GM21723 (cell line): ENCODE measurements at regions not wholly inside any gene's neighbourhood (a gene's known extent, or its start where the extent isn't known, plus 50 kb on each side); places are given as distances from the start of the nearest gene placed in this dataset.

Source experiments
- ATAC-seq: cut with Tn5 transposase; IDR thresholded peaks from one replicate; pipeline ENCODE4 v1.9.1; 2021; ENCODE audit warnings: mild to moderate bottlenecking, moderate library complexity; ENCODE audit not compliant: unreplicated experiment

GRCh38 chr1:218964471-218965185, 209.1 kb upstream of the LYPLAL1 start:
- no peak for ATAC-seq

GRCh38 chr1:218965821-218966220, 207.9 kb upstream of the LYPLAL1 start:
- ATAC-seq = no peak

- no peak for ATAC-seq
Observed at GRCh38 chr1:218967254-218967653, 206.4 kb upstream of the LYPLAL1 start.

- no peak for ATAC-seq
Observed at GRCh38 chr1:218967836-218968235, 205.8 kb upstream of the LYPLAL1 start.

GRCh38 chr1:218969006-218969405, 204.7 kb upstream of the LYPLAL1 start:
- no peak for ATAC-seq

- no peak for ATAC-seq
Observed at GRCh38 chr1:218970397-218970990, 203.2 kb upstream of the LYPLAL1 start.

GRCh38 chr1:218971156-218971555, 202.5 kb upstream of the LYPLAL1 start:
- no peak for ATAC-seq

- ATAC-seq = no peak
Observed at GRCh38 chr1:218980881-218981280, 192.8 kb upstream of the LYPLAL1 start.

- no peak for ATAC-seq
Observed at GRCh38 chr1:218982482-218982881, 191.2 kb upstream of the LYPLAL1 start.

GRCh38 chr1:218983433-218983832, 190.2 kb upstream of the LYPLAL1 start:
- ATAC-seq = no peak

- ATAC-seq = no peak
Observed at GRCh38 chr1:218983848-218984247, 189.8 kb upstream of the LYPLAL1 start.

GRCh38 chr1:218985424-218985984, 188.2 kb upstream of the LYPLAL1 start:
- ATAC-seq = no peak

GRCh38 chr1:218986816-218987215, 186.9 kb upstream of the LYPLAL1 start:
- ATAC-seq = no peak

- no peak for ATAC-seq
Observed at GRCh38 chr1:218990019-218990418, 183.7 kb upstream of the LYPLAL1 start.

GRCh38 chr1:218991089-218991488, 182.6 kb upstream of the LYPLAL1 start:
- ATAC-seq = no peak

- ATAC-seq = no peak
Observed at GRCh38 chr1:218994615-218995014, 179.1 kb upstream of the LYPLAL1 start.

- ATAC-seq = no peak
Observed at GRCh38 chr1:218995091-218995665, 178.5 kb upstream of the LYPLAL1 start.

- ATAC-seq = no peak
Observed at GRCh38 chr1:218996362-218996761, 177.3 kb upstream of the LYPLAL1 start.

- ATAC-seq = no peak
Observed at GRCh38 chr1:219000005-219000404, 173.7 kb upstream of the LYPLAL1 start.

- no peak for ATAC-seq
Observed at GRCh38 chr1:219000631-219001030, 173.0 kb upstream of the LYPLAL1 start.

GRCh38 chr1:219010720-219011119, 163.0 kb upstream of the LYPLAL1 start:
- ATAC-seq = no peak

- ATAC-seq = no peak
Observed at GRCh38 chr1:219020386-219020785, 153.3 kb upstream of the LYPLAL1 start.
